ENCODE measurements at regions not wholly inside any gene's neighbourhood (a gene's known extent, or its start where the extent isn't known, plus 50 kb on each side); places are given as distances from the start of the nearest gene placed in this dataset.

GRCh38 chr5:8869932-8870331 is 675.9 kb downstream of the SEMA5A start:
- DNase-seq (ENCODE audit: low read depth): no peak
- TF ChIP-seq CTCF (IDR thresholded peaks at IDR 0.05; ENCODE audit: low read length, missing control alignments): no peak
- H3K4me3 ChIP-seq (replicated peaks; ENCODE audit: low read depth, low read length): no peak overlapping the region

GRCh38 chr5:8870349-8870958 is 675.4 kb downstream of the SEMA5A start:
- H3K4me3 ChIP-seq (replicated peaks; ENCODE audit: low read depth, low read length): no peak overlapping the region
- TF ChIP-seq CTCF (IDR thresholded peaks at IDR 0.05; ENCODE audit: low read length, missing control alignments): no peak
- no peak for DNase-seq (ENCODE audit: low read depth)

GRCh38 chr5:8870959-8871355 is 674.9 kb downstream of the SEMA5A start:
- DNase-seq (ENCODE audit: low read depth): no peak
- no peak for TF ChIP-seq CTCF (IDR thresholded peaks at IDR 0.05; ENCODE audit: low read length, missing control alignments)
- no peak overlapping the region for H3K4me3 ChIP-seq (replicated peaks; ENCODE audit: low read depth, low read length)

GRCh38 chr5:8871446-8871845 is 674.4 kb downstream of the SEMA5A start:
- no peak for DNase-seq (ENCODE audit: low read depth)
- H3K4me3 ChIP-seq (replicated peaks; ENCODE audit: low read depth, low read length): no peak overlapping the region
- TF ChIP-seq CTCF (IDR thresholded peaks at IDR 0.05; ENCODE audit: low read length, missing control alignments): no peak

GRCh38 chr5:8875722-8876121 is 670.2 kb downstream of the SEMA5A start:
- DNase-seq (ENCODE audit: low read depth): no peak
- TF ChIP-seq CTCF (IDR thresholded peaks at IDR 0.05; ENCODE audit: low read length, missing control alignments): no peak
- H3K4me3 ChIP-seq (replicated peaks; ENCODE audit: low read depth, low read length): no peak overlapping the region

- no peak for TF ChIP-seq CTCF (IDR thresholded peaks at IDR 0.05; ENCODE audit: low read length, missing control alignments)
- no peak for DNase-seq (ENCODE audit: low read depth)
- no peak overlapping the region for H3K4me3 ChIP-seq (replicated peaks; ENCODE audit: low read depth, low read length)
Measured at GRCh38 chr5:8879248-8879647, 666.6 kb downstream of the SEMA5A start.

GRCh38 chr5:8884029-8884428 is 661.8 kb downstream of the SEMA5A start:
- DNase-seq (ENCODE audit: low read depth): no peak
- H3K4me3 ChIP-seq (replicated peaks; ENCODE audit: low read depth, low read length): no peak overlapping the region
- TF ChIP-seq CTCF (IDR thresholded peaks at IDR 0.05; ENCODE audit: low read length, missing control alignments): no peak

All from fibroblast of pulmonary artery (primary cell).